HG03103 (cell line): ENCODE measurements at regions not wholly inside any gene's neighbourhood (a gene's known extent, or its start where the extent isn't known, plus 50 kb on each side); places are given as distances from the start of the nearest gene placed in this dataset.
"Not testable (repeated sequence)": the region's sequence is repeated elsewhere in the genome, so short reads cannot be mapped to it uniquely, and the experiment has no call there.

Source experiments
- ATAC-seq: cut with Tn5 transposase; IDR thresholded peaks from one replicate; pipeline ENCODE4 v1.9.1; 2021; ENCODE audit warnings: low read depth; ENCODE audit not compliant: unreplicated experiment

- no peak for ATAC-seq
These were observed 78.0 kb downstream of the SEC16B start for GRCh38 chr1:177891809-177892208.

DNA sequence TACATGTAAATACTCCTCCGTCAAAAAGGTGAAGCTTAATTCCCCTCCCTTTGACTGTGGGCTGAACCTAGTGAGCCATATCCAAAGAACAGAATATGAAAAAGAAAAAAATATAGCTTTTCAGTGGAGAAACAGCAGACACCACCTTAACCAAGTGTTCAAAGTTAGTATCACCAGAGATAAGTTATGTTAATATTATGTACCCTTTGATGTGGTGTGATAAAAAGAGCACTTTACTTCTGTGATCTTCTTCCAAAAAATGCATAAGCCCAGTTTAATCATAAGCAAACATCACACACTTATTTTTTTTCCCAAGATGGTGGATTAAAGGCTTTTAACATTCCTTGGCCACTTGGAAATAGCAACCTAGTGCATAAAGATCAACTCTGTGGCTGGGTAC is 79.4 kb downstream of the SEC16B start:
- ATAC-seq: no peak

DNA sequence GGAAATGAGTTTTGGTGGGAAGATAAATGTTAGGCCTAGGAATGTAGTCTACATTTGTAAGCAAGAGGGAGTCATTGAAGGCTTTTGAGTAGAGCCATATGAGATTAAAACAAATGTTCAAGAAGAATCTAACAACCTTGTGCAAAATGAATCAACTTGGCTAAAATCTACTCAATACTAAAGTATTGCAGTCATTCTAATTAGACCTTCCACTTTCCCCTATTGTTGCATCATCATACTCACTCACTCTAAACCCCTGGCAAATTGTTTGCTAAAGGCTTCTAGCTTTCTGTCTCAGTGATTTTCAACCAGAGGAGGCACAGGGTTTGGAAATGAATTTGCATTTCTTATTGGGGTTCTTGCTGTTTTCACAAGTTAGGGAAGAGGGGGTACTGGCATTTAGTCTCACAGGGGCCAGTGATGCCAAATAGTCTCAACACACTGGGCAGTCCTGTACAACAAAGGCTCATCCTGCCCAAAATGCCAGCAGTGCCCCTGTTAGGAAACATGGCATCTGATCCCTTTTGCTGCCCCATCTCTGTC is 85.3 kb downstream of the SEC16B start:
- no peak for ATAC-seq

GRCh38 chr1:177883581-177883980 is 86.3 kb downstream of the SEC16B start:
- ATAC-seq: no peak

- ATAC-seq: no peak
These were observed 89.4 kb downstream of the SEC16B start for GRCh38 chr1:177880339-177880891.

DNA sequence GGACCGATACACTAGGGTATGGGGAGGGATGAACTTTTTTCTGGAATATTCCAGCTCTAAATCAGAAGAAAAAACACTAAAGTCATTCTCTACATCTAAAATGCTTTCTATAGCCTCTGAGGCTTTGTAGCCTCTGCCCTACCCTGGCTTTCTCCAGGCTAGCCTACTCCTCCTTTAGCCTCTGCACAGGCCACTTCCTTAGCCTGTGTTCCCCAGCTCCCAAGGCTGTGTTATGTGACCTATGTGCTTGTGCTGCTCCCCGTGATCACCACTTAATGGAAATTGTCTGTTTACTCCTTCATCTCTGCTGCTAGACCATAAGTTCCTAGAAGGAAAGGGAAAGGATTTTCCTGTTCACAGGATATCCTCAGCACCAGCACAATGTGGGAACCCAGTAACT is 92.8 kb downstream of the SEC16B start:
- no peak for ATAC-seq

- ATAC-seq: no peak
These were observed 96.6 kb downstream of the SEC16B start for GRCh38 chr1:177873238-177873637.

DNA sequence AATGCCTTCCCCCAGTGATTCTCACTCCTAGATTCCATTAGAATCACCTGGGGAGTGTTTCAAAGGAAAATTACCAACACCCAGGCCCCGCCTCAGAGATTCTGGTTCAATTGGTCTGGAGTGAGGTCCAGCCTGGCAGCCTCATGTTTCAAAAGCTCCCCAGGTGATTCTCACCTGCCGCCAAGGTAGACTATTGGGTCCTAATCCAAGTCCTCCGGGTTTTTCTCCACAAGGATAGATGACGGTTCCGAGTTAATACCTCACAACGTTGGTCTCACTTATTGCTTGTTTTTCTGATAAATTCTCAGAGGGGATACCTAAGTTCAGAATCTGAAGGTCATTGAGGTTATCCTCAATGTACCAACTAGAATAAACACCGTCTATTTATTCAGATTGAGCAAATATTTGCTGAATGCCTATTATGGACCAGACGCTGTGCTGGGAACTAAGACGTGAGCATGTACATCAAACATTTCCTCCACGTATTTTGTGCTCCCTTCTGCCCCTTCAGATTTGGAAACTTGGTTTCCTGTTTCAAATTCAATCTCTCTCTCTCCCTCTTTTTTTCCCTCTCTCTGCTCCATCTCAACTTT is 97.5 kb downstream of the SEC16B start:
- no peak for ATAC-seq

DNA sequence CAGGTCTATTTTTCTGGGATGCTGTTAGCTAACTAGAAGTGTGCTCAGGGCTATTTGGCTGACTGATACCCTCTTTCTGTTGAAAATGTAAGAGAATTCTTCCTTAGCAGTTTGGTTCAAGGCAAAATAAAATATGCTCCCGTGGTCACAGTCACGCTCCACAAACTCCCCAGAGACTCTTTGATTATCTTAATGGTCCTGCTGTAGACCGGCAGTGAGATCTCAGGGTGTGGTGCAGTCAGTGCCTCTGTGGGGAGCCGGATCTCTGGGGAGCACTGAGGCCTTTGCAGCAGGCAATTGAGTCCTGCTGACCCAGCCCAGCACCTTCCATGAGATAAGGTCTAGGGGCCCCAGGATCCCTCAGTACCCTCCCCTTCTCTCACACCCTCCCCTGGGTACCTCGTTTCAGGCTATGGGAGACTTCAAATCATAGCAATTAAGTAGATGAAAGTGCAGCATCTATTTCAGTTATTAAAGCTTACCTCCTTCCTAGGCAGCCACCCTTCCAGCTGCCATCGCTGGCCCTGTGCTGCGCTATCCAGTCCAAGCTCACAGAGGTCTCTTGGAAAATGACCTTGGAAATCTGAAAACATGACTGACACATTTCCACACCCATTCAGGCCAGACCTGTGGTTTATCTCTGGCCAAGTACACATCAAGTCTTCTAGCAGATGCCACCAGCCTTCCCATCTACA is 98.1 kb downstream of the SEC16B start:
- no peak for ATAC-seq

GRCh38 chr1:177869586-177869985 is 100.3 kb downstream of the SEC16B start:
- no peak for ATAC-seq

GRCh38 chr1:177869011-177869410 is 100.8 kb downstream of the SEC16B start:
- ATAC-seq: not testable (repeated sequence)

GRCh38 chr1:177865807-177866206 is 104.1 kb downstream of the SEC16B start:
- ATAC-seq: no peak

DNA sequence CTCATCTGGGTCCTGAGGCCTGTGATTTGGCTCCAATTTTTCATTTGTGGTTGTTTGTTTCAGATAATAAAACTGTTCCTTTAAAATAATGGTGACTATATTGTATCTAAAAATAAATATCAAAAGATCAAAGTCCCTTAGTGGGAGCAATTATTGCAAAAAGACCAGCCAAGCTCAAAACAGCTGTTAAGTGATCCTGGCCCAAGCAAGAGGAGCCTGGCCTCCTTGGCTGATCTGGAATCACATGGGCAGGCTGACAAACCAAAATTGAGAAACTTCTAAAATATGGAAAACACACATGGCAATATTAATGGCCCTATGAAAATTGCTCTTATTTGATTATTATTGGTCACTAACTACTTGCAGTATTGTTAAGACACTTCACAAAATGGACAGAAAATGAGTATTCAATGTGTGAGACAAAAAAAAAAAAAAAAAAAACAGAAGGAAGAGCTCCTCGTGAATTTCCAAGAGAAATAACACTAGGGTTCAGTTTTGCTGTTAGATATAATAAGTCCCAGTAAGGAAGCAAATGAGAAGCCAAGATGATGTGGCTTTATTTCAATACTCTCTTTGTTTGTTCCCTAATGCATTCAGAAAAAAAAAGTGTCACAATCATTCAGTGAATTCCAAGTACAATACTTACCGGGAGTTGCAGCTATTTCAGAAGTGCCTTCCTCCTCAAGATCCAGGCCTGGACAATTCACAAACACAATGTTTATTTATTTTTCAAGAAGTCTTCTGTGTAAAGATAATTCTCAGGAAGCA is 105.1 kb downstream of the SEC16B start:
- ATAC-seq: no peak

- no peak for ATAC-seq
These were observed 106.1 kb downstream of the SEC16B start for GRCh38 chr1:177863796-177864195.

- ATAC-seq: no peak
These were observed 106.9 kb downstream of the SEC16B start for GRCh38 chr1:177862916-177863315.

GRCh38 chr1:177859572-177859971 is 110.3 kb downstream of the SEC16B start:
- ATAC-seq: no peak

GRCh38 chr1:177858332-177858821 is 111.5 kb downstream of the SEC16B start:
- ATAC-seq: no peak

- no peak for ATAC-seq
These were observed 112.6 kb downstream of the SEC16B start for GRCh38 chr1:177857285-177857684.

GRCh38 chr1:177854951-177855350 is 114.9 kb downstream of the SEC16B start:
- no peak for ATAC-seq

DNA sequence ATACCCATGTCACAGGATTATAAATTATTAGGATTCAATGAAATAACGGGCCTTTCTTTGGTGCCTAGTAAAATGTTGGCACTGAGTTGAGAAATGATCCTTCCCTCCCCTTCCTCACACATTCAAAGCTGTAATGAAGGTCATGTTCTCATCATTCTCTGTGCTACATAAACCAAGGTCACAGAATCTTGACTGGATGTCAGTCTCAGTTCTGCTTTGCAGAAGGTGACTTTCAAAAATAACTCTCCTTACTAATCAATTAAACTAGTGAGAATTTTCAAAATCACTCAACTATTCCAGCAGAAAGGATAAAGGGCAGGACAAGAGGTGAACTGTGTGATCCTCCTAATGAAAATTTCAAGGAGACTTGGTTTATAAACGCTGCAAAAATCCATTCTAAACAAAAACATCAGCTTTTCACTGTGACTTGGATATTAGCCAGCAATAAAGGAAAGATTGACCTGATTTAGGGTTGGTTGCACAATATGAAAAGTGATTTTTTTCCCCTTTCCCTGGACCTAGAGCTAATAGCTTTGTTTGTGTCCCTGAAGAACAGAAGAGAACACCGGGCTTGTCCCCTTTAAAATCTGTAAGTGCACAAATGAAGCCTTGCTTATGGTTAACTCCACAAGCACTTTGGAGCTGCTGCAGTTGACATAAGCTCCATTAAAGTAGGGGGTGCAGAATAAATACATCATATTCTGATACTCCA is 120.1 kb downstream of the SEC16B start:
- ATAC-seq: no peak
